Erythroblast (primary cell): ENCODE measurements at regions not wholly inside any gene's neighbourhood (a gene's known extent, or its start where the extent isn't known, plus 50 kb on each side); places are given as distances from the start of the nearest gene placed in this dataset.

Experiments
- GATA1 ChIP-seq: IDR thresholded peaks from 2 replicates; pipeline ENCODE4 v1.6.1; 2011; ENCODE audit warnings: low read depth, mild to moderate bottlenecking, control low read depth, low read length, moderate library complexity
- POLR2A ChIP-seq: IDR thresholded peaks from 2 replicates; pipeline ENCODE4 v1.6.1; 2011; ENCODE audit warnings: mild to moderate bottlenecking, low read length

GRCh38 chr1:208775841-208776240, 531.7 kb upstream of the PLXNA2 start:
- no peak for TF ChIP-seq POLR2A
- TF ChIP-seq GATA1 = no peak
